Suprapubic skin (tissue), 4 donors: ENCODE measurements at regions not wholly inside any gene's neighbourhood (a gene's known extent, or its start where the extent isn't known, plus 50 kb on each side); places are given as distances from the start of the nearest gene placed in this dataset.

ENCODE experiments used
- DNase-seq, 2 donors: peaks; one replicate each; pipeline ENCODE4 v3.0.0-alpha.2; 2019; ENCODE audit warnings: low spot score in 2 of 2
- H3K27ac ChIP-seq: fragments of 200-600 bp; sonication (generic); one replicate; pipeline ENCODE4 v1.5.1; 2019
- H3K27me3 ChIP-seq: fragments of 200-600 bp; sonication (generic); one replicate; pipeline ENCODE4 v1.5.1; 2019
- H3K36me3 ChIP-seq: fragments of 200-600 bp; sonication (generic); one replicate; pipeline ENCODE4 v1.5.1; 2019
- H3K4me1 ChIP-seq: fragments of 200-600 bp; sonication (generic); one replicate; pipeline ENCODE4 v1.5.1; 2019
- H3K4me3 ChIP-seq: fragments of 200-600 bp; sonication (generic); one replicate; pipeline ENCODE4 v1.5.1; 2019; ENCODE audit warnings: mild to moderate bottlenecking
- H3K9me3 ChIP-seq: fragments of 200-600 bp; sonication (generic); one replicate; pipeline ENCODE4 v1.5.1; 2019
- CTCF ChIP-seq, 2 donors: fragments of 200-600 bp in 1 of 2; fragments of 450-650 bp in 1 of 2; sonication (generic) in 1 of 2; IDR thresholded peaks; one replicate each; pipeline ENCODE4 v1.5.1; 2016 to 2019; ENCODE audit warnings: antibody characterized with exemption in 2 of 2, mild to moderate bottlenecking in 1 of 2, moderate library complexity in 1 of 2
- EP300 ChIP-seq: sonication (generic); formaldehyde crosslinking; IDR thresholded peaks from one replicate; pipeline ENCODE4 v1.6.1; 2017; ENCODE audit warnings: antibody characterized with exemption
- POLR2A ChIP-seq, 2 donors: fragments of 450-650 bp; IDR thresholded peaks; one replicate each; pipeline ENCODE4 v1.6.1; 2017; ENCODE audit warnings: antibody characterized with exemption in 2 of 2, mild to moderate bottlenecking in 2 of 2, moderate library complexity in 2 of 2
- POLR2AphosphoS5 ChIP-seq, 3 donors: sonication (generic); formaldehyde crosslinking; IDR thresholded peaks; one replicate each; pipeline ENCODE4 v1.6.1; 2017; ENCODE audit warnings: antibody characterized with exemption in 3 of 3
- WGBS: methylation state at CpG from one replicate; pipeline ENCODE4 v1.1.5; 2018; 5-methylcytosine and 5-hydroxymethylcytosine counted together

DNA sequence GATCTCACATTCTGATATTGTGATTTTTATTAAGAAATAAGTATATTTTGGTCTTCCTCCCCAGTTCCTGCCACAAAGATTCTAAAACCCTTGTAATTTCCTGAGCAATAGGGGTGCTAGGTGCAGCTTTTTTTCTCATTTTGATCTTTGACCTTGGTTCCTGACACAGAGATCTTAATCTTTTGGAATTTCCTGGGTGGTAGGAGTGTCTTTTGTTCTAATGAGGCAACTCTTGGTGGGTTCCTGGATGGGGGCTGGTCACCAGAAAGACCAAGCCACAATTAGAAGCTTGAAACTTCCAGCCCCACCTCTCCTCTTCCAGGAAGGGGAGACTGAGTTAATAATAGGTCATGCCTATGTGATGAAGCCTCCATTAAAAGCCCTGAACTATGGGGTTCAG lies 334.6 kb downstream of the FOXO1 start:
- Histone ChIP-seq H3K4me1 (no peaks in the 10 kb centered on the region), H3K9me3 (no peaks in the 10 kb centered on the region), H3K27me3 (no peaks in the 10 kb centered on the region), H3K36me3 (no peaks in the 10 kb centered on the region), H3K4me3 (no peak overlapping the region), H3K27ac (no peak overlapping the region)
- TF ChIP-seq EP300 (no peak), POLR2A (IDR thresholded peaks at IDR 0.05) (no peak)
- no peak for DNase-seq

DNA sequence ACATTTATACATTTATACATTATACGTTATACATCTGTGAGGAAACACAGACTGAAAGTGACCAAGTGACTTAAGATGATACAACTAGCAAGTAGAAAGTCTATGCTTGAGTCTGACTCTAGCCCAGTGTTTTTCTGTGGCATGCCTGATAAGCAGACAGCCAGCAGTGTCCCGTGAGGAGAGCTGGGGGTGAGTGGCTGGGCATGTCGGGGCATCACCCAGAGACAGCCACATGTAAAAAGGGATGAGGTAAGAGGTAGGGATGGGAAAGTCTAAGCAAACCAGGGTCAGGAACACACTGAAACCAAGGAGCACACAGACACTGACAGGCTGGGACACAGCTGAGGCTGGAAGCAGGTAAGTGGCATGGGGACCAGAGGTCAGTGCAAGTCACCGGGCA lies 333.2 kb downstream of the FOXO1 start:
- no peak overlapping the region for H3K27ac ChIP-seq
- no peak overlapping the region for H3K4me3 ChIP-seq
- no peaks in the 10 kb centered on the region for H3K4me1 ChIP-seq

GRCh38 chr13:40334031-40334430 lies 332.4 kb downstream of the FOXO1 start:
- TF ChIP-seq EP300 (no peak), POLR2AphosphoS5 (IDR thresholded peaks at IDR 0.05) (no peak), CTCF (IDR thresholded peaks at IDR 0.05) (no peak)
- no peak for DNase-seq
- H3K4me1 ChIP-seq: no peaks in the 10 kb centered on the region
- 88% methylated on average over 3 of the region's 3 CpGs for WGBS
- no peak overlapping the region for H3K4me3 ChIP-seq
- H3K36me3 ChIP-seq: no peaks in the 10 kb centered on the region
- H3K9me3 ChIP-seq: no peaks in the 10 kb centered on the region
- H3K27ac ChIP-seq: no peak overlapping the region
- no peaks in the 10 kb centered on the region for H3K27me3 ChIP-seq

More for the DNA sequence above, 333.2 kb downstream of the FOXO1 start:
- no peaks in the 10 kb centered on the region for H3K27me3 ChIP-seq
- 82% methylated on average over 4 of the region's 4 CpGs for WGBS
- no peak for DNase-seq
- H3K36me3 ChIP-seq: no peaks in the 10 kb centered on the region
- TF ChIP-seq POLR2A (IDR thresholded peaks at IDR 0.05): no peak
- no peak for TF ChIP-seq EP300
- no peak for TF ChIP-seq CTCF (IDR thresholded peaks at IDR 0.05)
- TF ChIP-seq POLR2AphosphoS5 (IDR thresholded peaks at IDR 0.05): no peak
- no peaks in the 10 kb centered on the region for H3K9me3 ChIP-seq

DNA sequence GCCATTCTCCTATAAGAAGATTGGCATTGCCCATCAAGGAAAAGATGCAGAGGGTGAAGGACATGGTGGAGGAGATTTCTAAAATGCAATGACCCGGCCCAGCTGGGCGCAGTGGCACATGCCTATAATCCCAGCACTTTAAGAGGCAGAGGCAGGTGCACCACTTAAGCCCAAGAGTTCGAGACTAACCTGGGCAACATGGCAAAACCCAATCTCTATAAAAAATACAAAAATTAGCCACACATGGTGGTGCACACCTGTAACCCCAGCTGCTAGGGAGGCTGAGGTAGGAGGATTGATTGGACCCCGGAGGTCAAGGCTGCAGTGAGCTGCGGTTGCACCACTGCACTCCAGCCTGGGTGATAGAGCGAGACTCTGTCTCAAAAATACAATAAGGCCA lies 331.8 kb downstream of the FOXO1 start:
- Histone ChIP-seq H3K4me3 (no peak overlapping the region), H3K27ac (no peak overlapping the region), H3K27me3 (no peaks in the 10 kb centered on the region), H3K4me1 (no peaks in the 10 kb centered on the region), H3K9me3 (no peaks in the 10 kb centered on the region), H3K36me3 (no peaks in the 10 kb centered on the region)
- no peak for DNase-seq
- 94% methylated on average over 6 of the region's 6 CpGs for WGBS
- TF ChIP-seq POLR2A (IDR thresholded peaks at IDR 0.05) (no peak), CTCF (IDR thresholded peaks at IDR 0.05) (no peak), POLR2AphosphoS5 (IDR thresholded peaks at IDR 0.05) (no peak), EP300 (no peak)

GRCh38 chr13:40336228-40337221 lies 329.9 kb downstream of the FOXO1 start:
- Histone ChIP-seq H3K27ac (no peak overlapping the region), H3K9me3 (no peaks in the 10 kb centered on the region), H3K4me1 (no peaks in the 10 kb centered on the region), H3K36me3 (no peaks in the 10 kb centered on the region), H3K4me3 (no peak overlapping the region), H3K27me3 (no peaks in the 10 kb centered on the region)
- 83% methylated on average over 6 of the region's 7 CpGs for WGBS
- TF ChIP-seq POLR2A (IDR thresholded peaks at IDR 0.05): no peak
- TF ChIP-seq CTCF (IDR thresholded peaks at IDR 0.05): no peak
- no peak for TF ChIP-seq EP300
- no peak for TF ChIP-seq POLR2AphosphoS5 (IDR thresholded peaks at IDR 0.05)
- no peak for DNase-seq
